Smooth muscle cell (in vitro differentiated cells): ENCODE measurements at regions not wholly inside any gene's neighbourhood (a gene's known extent, or its start where the extent isn't known, plus 50 kb on each side); places are given as distances from the start of the nearest gene placed in this dataset.

ENCODE experiments used
- DNase-seq: peaks from one replicate; lab custom pipeline; 2025; ENCODE audit not compliant: unreplicated experiment; lab: John Stamatoyannopoulos, UW
- H2AFZ ChIP-seq: fragments of 200-600 bp; sonication (generic); 2 replicates; pipeline ENCODE4 v1.6.0; 2016; ENCODE audit warnings: antibody characterized with exemption, low read depth, mild to moderate bottlenecking
- H3F3A ChIP-seq: fragments of 200-600 bp; sonication (generic); 2 replicates; pipeline ENCODE4 v1.6.0; 2017; ENCODE audit warnings: antibody characterized with exemption, low read depth
- H3K27ac ChIP-seq: fragments of 200-600 bp; sonication (generic); 2 replicates; pipeline ENCODE4 v1.5.1; 2016; ENCODE audit warnings: low read depth, mild to moderate bottlenecking
- H3K27me3 ChIP-seq: fragments of 200-600 bp; sonication (generic); 2 replicates; pipeline ENCODE4 v1.6.1; 2016; ENCODE audit warnings: low read depth, mild to moderate bottlenecking
- H3K36me3 ChIP-seq: fragments of 200-600 bp; sonication (generic); 2 replicates; pipeline ENCODE4 v1.5.1; 2016; ENCODE audit warnings: low read depth
- H3K4me1 ChIP-seq: fragments of 200-600 bp; sonication (generic); 2 replicates; pipeline ENCODE4 v1.5.1; 2016; ENCODE audit warnings: low read depth
- H3K4me2 ChIP-seq: fragments of 200-600 bp; sonication (generic); 2 replicates; pipeline ENCODE4 v1.6.0; 2016; ENCODE audit warnings: mild to moderate bottlenecking
- H3K4me3 ChIP-seq: fragments of 200-600 bp; sonication (generic); 2 replicates; pipeline ENCODE4 v1.5.1; 2016; ENCODE audit warnings: mild to moderate bottlenecking
- H3K79me2 ChIP-seq: fragments of 200-600 bp; sonication (generic); 2 replicates; pipeline ENCODE4 v1.6.0; 2016; ENCODE audit warnings: low read depth, mild to moderate bottlenecking
- H3K9ac ChIP-seq: fragments of 200-600 bp; sonication (generic); 2 replicates; pipeline ENCODE4 v1.6.0; 2016; ENCODE audit warnings: low read depth
- H3K9me3 ChIP-seq: fragments of 200-600 bp; sonication (generic); replicated peaks from 2 replicates; pipeline ENCODE4 v1.5.1; 2016; ENCODE audit warnings: low read depth
- H4K20me1 ChIP-seq: fragments of 200-600 bp; sonication (generic); 2 replicates; pipeline ENCODE4 v1.6.0; 2016; ENCODE audit warnings: low read depth
- WGBS: methylation state at CpG from one replicate; pipeline ENCODE4 v1.1.7; 2016; ENCODE audit warnings: low lambda C conversion rate; 5-methylcytosine and 5-hydroxymethylcytosine counted together
- TF ChIP-seq, protein P1 (sequence below): fragments of 200-600 bp; sonication (generic); IDR thresholded peaks from 2 replicates; pipeline ENCODE4 v1.5.1; 2017; ENCODE audit warnings: borderline replicate concordance, mild to moderate bottlenecking, antibody characterized with exemption; ENCODE audit not compliant: insufficient read depth, poor library complexity, severe bottlenecking

DNA sequence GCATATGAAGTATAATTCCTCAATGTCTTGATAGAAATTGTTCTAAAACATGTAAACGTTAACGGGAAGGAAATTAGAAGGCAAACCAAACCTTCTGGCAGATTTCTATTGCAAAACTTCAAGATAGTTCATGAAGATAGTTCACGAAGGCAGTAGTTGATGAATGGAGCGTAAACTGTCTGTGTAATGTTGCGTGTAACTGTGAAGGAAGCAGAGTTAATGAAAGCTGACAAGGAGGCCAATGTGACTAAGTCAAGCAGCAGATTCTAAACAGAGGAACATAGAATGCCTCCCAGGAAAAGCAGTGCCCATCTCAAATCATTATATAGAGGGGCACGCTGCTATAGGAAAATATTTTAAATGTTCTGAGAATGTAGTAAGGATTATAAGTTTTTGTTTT lies 659.7 kb upstream of the IGFBP3 start:
- H3K9me3 ChIP-seq = no peaks in the 10 kb centered on the region
- peak overlapping the region; percentile 48 for H3K27ac ChIP-seq
- H2AFZ ChIP-seq = peak overlapping the region; percentile 58
- H3K9ac ChIP-seq = no peak overlapping the region
- H3K27me3 ChIP-seq = no peaks in the 10 kb centered on the region
- H4K20me1 ChIP-seq = no peaks in the 10 kb centered on the region
- WGBS = 52% methylated on average over 6 of the region's 6 CpGs
- TF ChIP-seq, protein P1, sequence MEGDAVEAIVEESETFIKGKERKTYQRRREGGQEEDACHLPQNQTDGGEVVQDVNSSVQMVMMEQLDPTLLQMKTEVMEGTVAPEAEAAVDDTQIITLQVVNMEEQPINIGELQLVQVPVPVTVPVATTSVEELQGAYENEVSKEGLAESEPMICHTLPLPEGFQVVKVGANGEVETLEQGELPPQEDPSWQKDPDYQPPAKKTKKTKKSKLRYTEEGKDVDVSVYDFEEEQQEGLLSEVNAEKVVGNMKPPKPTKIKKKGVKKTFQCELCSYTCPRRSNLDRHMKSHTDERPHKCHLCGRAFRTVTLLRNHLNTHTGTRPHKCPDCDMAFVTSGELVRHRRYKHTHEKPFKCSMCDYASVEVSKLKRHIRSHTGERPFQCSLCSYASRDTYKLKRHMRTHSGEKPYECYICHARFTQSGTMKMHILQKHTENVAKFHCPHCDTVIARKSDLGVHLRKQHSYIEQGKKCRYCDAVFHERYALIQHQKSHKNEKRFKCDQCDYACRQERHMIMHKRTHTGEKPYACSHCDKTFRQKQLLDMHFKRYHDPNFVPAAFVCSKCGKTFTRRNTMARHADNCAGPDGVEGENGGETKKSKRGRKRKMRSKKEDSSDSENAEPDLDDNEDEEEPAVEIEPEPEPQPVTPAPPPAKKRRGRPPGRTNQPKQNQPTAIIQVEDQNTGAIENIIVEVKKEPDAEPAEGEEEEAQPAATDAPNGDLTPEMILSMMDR = no peak
- H3K36me3 ChIP-seq = no peaks in the 10 kb centered on the region
- H3K79me2 ChIP-seq = no peaks in the 10 kb centered on the region
- peak overlapping the region; percentile 9 for H3K4me2 ChIP-seq
- no peak overlapping the region for H3K4me3 ChIP-seq
- H3K4me1 ChIP-seq = no peaks in the 10 kb centered on the region
- DNase-seq = no peak
- H3F3A ChIP-seq = peaks cover 6% of the 10 kb centered on the region

DNA sequence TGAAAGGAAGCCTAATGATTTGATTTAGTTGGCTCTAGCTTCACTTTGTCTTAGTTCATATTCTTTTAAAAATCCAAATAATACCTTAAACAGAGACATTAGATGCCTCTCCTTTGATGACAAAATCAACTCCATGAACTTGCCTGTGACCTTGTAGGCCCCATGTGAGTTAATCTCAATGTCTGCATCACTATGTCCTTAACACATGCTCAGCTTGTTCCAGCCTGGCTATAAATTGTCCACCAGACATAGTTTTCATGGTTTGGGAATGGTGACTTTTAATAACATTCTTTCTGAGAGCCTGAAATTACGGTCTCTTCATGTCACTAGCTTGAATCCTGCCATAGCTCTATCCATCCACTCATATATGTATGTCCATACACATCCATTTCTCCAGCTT lies 656.3 kb upstream of the IGFBP3 start:
- no peak for DNase-seq
- peak overlapping the region; percentile 71 for H3K27ac ChIP-seq
- no peak overlapping the region for H3K4me3 ChIP-seq
- peaks cover 6% of the 10 kb centered on the region for H3F3A ChIP-seq
- no peaks in the 10 kb centered on the region for H3K36me3 ChIP-seq
- H4K20me1 ChIP-seq = no peaks in the 10 kb centered on the region
- H3K4me1 ChIP-seq = no peaks in the 10 kb centered on the region
- TF ChIP-seq, protein P1 = no peak
- no peak overlapping the region for H3K9ac ChIP-seq
- H3K9me3 ChIP-seq = no peaks in the 10 kb centered on the region
- no peaks in the 10 kb centered on the region for H3K27me3 ChIP-seq
- H2AFZ ChIP-seq = peak overlapping the region; percentile 26
- WGBS = 53% methylated on average over 1 of the region's 1 CpG
- H3K79me2 ChIP-seq = no peaks in the 10 kb centered on the region
- peak overlapping the region; percentile 13 for H3K4me2 ChIP-seq

DNA sequence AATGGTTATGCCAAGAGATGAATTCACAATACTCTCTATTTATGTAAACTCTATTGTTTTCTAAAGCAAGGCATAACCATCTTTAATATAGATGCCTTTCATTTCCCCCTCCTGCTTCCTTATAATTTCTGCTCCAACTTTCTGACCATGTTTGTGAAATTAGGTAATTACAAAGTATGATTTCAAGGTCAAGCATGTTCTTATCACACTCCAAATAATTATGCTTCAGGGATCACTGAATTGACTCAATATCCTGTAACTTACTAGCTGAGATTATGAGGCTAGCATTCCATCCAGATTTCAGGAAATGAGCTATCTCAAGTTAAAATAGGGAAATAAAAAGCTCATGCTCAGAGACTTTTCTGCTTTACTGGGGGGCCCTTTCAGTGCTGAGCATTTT lies 655.9 kb upstream of the IGFBP3 start:
- no peaks in the 10 kb centered on the region for H4K20me1 ChIP-seq
- H2AFZ ChIP-seq = peak overlapping the region; percentile 26
- DNase-seq = no peak
- peaks cover 6% of the 10 kb centered on the region for H3F3A ChIP-seq
- no peaks in the 10 kb centered on the region for H3K36me3 ChIP-seq
- H3K9me3 ChIP-seq = no peaks in the 10 kb centered on the region
- peak overlapping the region; percentile 71 for H3K27ac ChIP-seq
- H3K27me3 ChIP-seq = no peaks in the 10 kb centered on the region
- no peak overlapping the region for H3K4me3 ChIP-seq
- peak overlapping the region; percentile 13 for H3K4me2 ChIP-seq
- TF ChIP-seq, protein P1 = no peak
- no peak overlapping the region for H3K9ac ChIP-seq
- H3K4me1 ChIP-seq = no peaks in the 10 kb centered on the region
- no peaks in the 10 kb centered on the region for H3K79me2 ChIP-seq

DNA sequence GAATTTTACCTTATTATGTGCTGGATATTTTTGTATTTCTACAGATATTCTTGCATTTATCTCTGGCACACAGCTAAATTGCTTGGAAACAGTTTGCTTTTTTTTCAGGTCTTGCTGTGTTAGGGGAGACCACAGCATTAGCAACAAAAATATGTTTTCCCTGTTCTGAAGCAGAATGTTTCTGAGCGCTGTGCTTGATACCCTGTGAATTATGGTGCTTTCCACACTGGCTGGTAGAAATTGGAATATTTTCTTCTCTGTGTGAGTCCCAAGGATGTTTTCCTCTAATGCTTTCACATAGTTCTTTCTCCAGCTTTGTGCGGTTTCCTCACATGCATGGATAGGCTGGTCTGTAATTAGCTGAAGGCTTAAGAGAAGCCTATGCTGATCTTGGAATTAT lies 651.6 kb upstream of the IGFBP3 start:
- Histone ChIP-seq H3K36me3 (no peaks in the 10 kb centered on the region), H3K9me3 (no peaks in the 10 kb centered on the region), H3K4me1 (no peaks in the 10 kb centered on the region), H3K9ac (no peak overlapping the region), H4K20me1 (no peaks in the 10 kb centered on the region), H3K4me2 (no peak overlapping the region), H2AFZ (no peak overlapping the region), H3K27me3 (no peaks in the 10 kb centered on the region), H3K4me3 (no peak overlapping the region), H3K79me2 (no peaks in the 10 kb centered on the region), H3F3A (peaks cover 2% of the 10 kb centered on the region), H3K27ac (peak overlapping the region; percentile 17)
- DNase-seq = no peak
- 64% methylated on average over 2 of the region's 2 CpGs for WGBS
- TF ChIP-seq, protein P1 = no peak
